HL-60 (cell line): ENCODE measurements at regions not wholly inside any gene's neighbourhood (a gene's known extent, or its start where the extent isn't known, plus 50 kb on each side); places are given as distances from the start of the nearest gene placed in this dataset.

Experiments
- DNase-seq, 2 experiments: peaks; one replicate each; pipeline ENCODE4 v3.0.0-alpha.2; 2010 to 2020; ENCODE audit warnings: low read depth in 1 of 2, low spot score in 1 of 2
- H3K27ac ChIP-seq: fragments of 250-450 bp; sonication (Bioruptor Pico); replicated peaks from 2 replicates; pipeline ENCODE4 v1.5.1; 2020; ENCODE audit warnings: mild to moderate bottlenecking, moderate library complexity
- H3K27me3 ChIP-seq: fragments of 250-450 bp; sonication (Bioruptor Pico); 2 replicates; pipeline ENCODE4 v1.5.1; 2021; ENCODE audit warnings: mild to moderate bottlenecking, moderate library complexity; ENCODE audit not compliant: insufficient read depth, poor library complexity, severe bottlenecking
- H3K4me3 ChIP-seq: replicated peaks from 2 replicates; pipeline ENCODE4 v1.5.1; 2011; ENCODE audit warnings: mild to moderate bottlenecking, control low read depth, low read length; ENCODE audit not compliant: insufficient read depth
- GABPA ChIP-seq: IDR thresholded peaks from 2 replicates; pipeline ENCODE4 v1.6.1; 2012; ENCODE audit warnings: low read depth
- POLR2AphosphoS5 ChIP-seq: IDR thresholded peaks from 2 replicates; pipeline ENCODE4 v1.6.1; 2012; ENCODE audit warnings: low read depth
- SPI1 ChIP-seq: IDR thresholded peaks from 2 replicates; pipeline ENCODE4 v1.6.1; 2012; ENCODE audit warnings: low read depth, mild to moderate bottlenecking, borderline replicate concordance
- TF ChIP-seq, protein P1 (sequence below): IDR thresholded peaks from one replicate; pipeline ENCODE4 v1.5.1; 2011; ENCODE audit warnings: low read length, control low read depth, inconsistent platforms; ENCODE audit not compliant: insufficient read depth
- TF ChIP-seq, protein P2 (sequence below): IDR thresholded peaks from 2 replicates; pipeline ENCODE4 v1.6.1; 2012; ENCODE audit warnings: low read depth; ENCODE audit not compliant: insufficient replicate concordance

DNA sequence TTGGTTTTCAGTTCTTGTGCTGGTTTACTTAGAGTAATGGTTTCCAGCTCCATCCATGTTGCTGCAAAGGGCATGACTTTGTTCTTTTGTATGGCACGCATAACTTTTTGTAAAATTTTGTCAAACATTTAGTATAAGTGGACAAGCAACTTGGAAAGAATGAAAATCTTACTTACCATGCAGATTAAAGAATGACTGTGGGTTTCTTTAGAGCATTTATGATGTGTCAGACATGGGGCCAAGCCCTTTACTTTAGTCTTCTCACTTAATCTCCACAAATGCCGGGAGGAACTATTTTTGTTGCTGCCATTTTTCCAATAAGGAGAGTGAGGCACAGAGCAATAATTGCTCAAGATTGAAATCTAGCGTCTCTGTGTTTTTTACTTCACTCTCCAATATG lies 652.5 kb upstream of the TBX3 start:
- DNase-seq, result no peak
- TF ChIP-seq SPI1 (no peak), POLR2AphosphoS5 (no peak), GABPA (no peak)
- TF ChIP-seq, protein P1, sequence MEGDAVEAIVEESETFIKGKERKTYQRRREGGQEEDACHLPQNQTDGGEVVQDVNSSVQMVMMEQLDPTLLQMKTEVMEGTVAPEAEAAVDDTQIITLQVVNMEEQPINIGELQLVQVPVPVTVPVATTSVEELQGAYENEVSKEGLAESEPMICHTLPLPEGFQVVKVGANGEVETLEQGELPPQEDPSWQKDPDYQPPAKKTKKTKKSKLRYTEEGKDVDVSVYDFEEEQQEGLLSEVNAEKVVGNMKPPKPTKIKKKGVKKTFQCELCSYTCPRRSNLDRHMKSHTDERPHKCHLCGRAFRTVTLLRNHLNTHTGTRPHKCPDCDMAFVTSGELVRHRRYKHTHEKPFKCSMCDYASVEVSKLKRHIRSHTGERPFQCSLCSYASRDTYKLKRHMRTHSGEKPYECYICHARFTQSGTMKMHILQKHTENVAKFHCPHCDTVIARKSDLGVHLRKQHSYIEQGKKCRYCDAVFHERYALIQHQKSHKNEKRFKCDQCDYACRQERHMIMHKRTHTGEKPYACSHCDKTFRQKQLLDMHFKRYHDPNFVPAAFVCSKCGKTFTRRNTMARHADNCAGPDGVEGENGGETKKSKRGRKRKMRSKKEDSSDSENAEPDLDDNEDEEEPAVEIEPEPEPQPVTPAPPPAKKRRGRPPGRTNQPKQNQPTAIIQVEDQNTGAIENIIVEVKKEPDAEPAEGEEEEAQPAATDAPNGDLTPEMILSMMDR, result no peak
- TF ChIP-seq, protein P2, sequence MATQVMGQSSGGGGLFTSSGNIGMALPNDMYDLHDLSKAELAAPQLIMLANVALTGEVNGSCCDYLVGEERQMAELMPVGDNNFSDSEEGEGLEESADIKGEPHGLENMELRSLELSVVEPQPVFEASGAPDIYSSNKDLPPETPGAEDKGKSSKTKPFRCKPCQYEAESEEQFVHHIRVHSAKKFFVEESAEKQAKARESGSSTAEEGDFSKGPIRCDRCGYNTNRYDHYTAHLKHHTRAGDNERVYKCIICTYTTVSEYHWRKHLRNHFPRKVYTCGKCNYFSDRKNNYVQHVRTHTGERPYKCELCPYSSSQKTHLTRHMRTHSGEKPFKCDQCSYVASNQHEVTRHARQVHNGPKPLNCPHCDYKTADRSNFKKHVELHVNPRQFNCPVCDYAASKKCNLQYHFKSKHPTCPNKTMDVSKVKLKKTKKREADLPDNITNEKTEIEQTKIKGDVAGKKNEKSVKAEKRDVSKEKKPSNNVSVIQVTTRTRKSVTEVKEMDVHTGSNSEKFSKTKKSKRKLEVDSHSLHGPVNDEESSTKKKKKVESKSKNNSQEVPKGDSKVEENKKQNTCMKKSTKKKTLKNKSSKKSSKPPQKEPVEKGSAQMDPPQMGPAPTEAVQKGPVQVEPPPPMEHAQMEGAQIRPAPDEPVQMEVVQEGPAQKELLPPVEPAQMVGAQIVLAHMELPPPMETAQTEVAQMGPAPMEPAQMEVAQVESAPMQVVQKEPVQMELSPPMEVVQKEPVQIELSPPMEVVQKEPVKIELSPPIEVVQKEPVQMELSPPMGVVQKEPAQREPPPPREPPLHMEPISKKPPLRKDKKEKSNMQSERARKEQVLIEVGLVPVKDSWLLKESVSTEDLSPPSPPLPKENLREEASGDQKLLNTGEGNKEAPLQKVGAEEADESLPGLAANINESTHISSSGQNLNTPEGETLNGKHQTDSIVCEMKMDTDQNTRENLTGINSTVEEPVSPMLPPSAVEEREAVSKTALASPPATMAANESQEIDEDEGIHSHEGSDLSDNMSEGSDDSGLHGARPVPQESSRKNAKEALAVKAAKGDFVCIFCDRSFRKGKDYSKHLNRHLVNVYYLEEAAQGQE, result no peak
- Histone ChIP-seq H3K4me3 (no peak overlapping the region), H3K27ac (no peak overlapping the region), H3K27me3 (no peaks in the 10 kb centered on the region)

DNA sequence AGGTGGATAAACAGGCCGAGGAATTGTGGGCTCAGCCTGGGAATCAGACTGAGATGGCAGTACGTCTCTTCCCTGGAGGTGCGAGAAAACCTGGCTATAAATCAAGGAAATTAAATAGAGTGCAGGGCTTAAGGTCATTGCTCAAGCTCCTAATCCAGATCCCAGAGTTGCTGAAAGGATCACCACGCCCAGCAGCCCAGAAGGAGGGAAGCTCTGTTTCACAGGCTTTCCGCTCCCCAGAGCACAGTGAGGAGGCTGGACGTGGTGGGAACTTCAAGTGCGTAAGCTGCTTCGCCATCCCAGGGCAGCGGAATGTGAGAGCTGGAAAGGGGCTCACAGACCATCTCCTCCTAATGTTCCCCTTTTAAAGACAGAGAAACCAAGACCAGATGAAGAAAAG lies 651.6 kb upstream of the TBX3 start:
- TF ChIP-seq, protein P1, result no peak
- no peak for TF ChIP-seq SPI1
- TF ChIP-seq GABPA, result no peak
- no peak for TF ChIP-seq POLR2AphosphoS5
- TF ChIP-seq, protein P2, result no peak
- H3K4me3 ChIP-seq, result no peak overlapping the region
- no peak for DNase-seq
- no peak overlapping the region for H3K27ac ChIP-seq
- no peaks in the 10 kb centered on the region for H3K27me3 ChIP-seq

DNA sequence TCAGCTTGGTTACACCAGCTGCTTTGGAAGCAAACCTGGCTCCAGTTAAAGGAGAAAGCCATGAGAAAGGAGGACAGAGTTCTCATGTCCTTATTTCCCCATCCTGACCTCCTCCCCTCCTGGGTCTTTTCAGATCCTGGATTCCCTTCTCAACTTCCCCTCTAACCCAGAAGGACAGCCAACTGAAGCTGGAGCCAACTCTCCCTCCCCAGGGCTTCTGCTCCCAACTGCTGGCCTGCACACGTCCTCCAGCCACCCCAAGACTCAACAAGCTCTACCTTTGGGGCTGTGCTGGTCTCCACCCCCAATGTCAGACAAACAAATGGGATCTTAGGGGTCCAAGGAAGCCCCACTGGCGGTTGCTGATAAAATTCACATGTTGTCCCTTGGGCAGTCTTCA lies 651.1 kb upstream of the TBX3 start:
- H3K27me3 ChIP-seq, result no peaks in the 10 kb centered on the region
- H3K27ac ChIP-seq, result no peak overlapping the region
- TF ChIP-seq GABPA (no peak), POLR2AphosphoS5 (no peak), SPI1 (no peak)
- TF ChIP-seq, protein P2, result no peak
- TF ChIP-seq, protein P1, result no peak
- H3K4me3 ChIP-seq, result no peak overlapping the region
- DNase-seq, result no peak
